Panc1 (cell line): ENCODE measurements at regions not wholly inside any gene's neighbourhood (a gene's known extent, or its start where the extent isn't known, plus 50 kb on each side); places are given as distances from the start of the nearest gene placed in this dataset.

Experiments used
- ATAC-seq: fragments of 200-7000 bp; cut with Tn5 transposase; 2 replicates; pipeline ENCODE4 v1.9.1; 2020; ENCODE audit warnings: mild to moderate bottlenecking, moderate library complexity
- BruUV-seq: library from RNA; stranded (reverse); fragments of 400-500 nt; replicated peaks from 2 replicates; lab custom pipeline; 2021; lab: Mats Ljungman, UMichigan
- CTCF ChIA-PET: fragments of 300-600 bp; sonication (Branson Sonifier 250); formaldehyde crosslinking; loops from one replicate; lab custom pipeline; 2022; ENCODE audit warnings: antibody characterized with exemption; lab: Charles Lee
- POLR2A ChIA-PET: fragments of 300-600 bp; sonication (Branson Sonifier 250); formaldehyde crosslinking; loops from one replicate; lab custom pipeline; 2022; ENCODE audit warnings: antibody characterized with exemption; lab: Charles Lee
- DNase-seq: peaks from one replicate; pipeline ENCODE4 v3.0.0-alpha.2; 2010; ENCODE audit warnings: low read depth, low spot score
- H3K27ac ChIP-seq: 2 replicates; pipeline ENCODE4 v1.5.1; 2011; ENCODE audit warnings: mild to moderate bottlenecking, low read length, inconsistent platforms
- H3K27me3 ChIP-seq: fragments of 200-500 bp; sonication (Bioruptor generic); 2 replicates; pipeline ENCODE4 v1.6.0; 2014; ENCODE audit warnings: low read length, inconsistent platforms; ENCODE audit not compliant: control insufficient read depth, insufficient read depth
- H3K36me3 ChIP-seq: fragments of 200-500 bp; sonication (Bioruptor generic); 2 replicates; pipeline ENCODE4 v1.5.1; 2014; ENCODE audit warnings: inconsistent platforms, mild to moderate bottlenecking, low read length, moderate library complexity; ENCODE audit not compliant: control insufficient read depth, insufficient read depth
- H3K4me1 ChIP-seq: 2 replicates; pipeline ENCODE4 v1.5.1; 2011; ENCODE audit warnings: inconsistent platforms, mild to moderate bottlenecking, low read length, moderate library complexity; ENCODE audit not compliant: control insufficient read depth, insufficient read depth
- H3K4me3 ChIP-seq, 2 experiments: 2 replicates each; pipeline ENCODE4 v1.5.1; 2011 to 2012; ENCODE audit warnings: low read depth in 2 of 2, low read length in 2 of 2, mild to moderate bottlenecking in 2 of 2, inconsistent platforms in 1 of 2, moderate library complexity in 1 of 2
- H3K9me3 ChIP-seq: fragments of 200-500 bp; sonication (Bioruptor generic); 2 replicates; pipeline ENCODE4 v1.5.1; 2014; ENCODE audit warnings: low read depth, mild to moderate bottlenecking, inconsistent platforms, low read length, moderate library complexity; ENCODE audit not compliant: control insufficient read depth, insufficient read depth
- CTCF ChIP-seq: fragments of 450-650 bp; IDR thresholded peaks from 2 replicates; pipeline ENCODE4 v1.5.1; 2017; ENCODE audit warnings: mild to moderate bottlenecking
- POLR2AphosphoS5 ChIP-seq: IDR thresholded peaks from 2 replicates; pipeline ENCODE4 v1.6.1; 2012; ENCODE audit warnings: mild to moderate bottlenecking, low read depth, low read length, moderate library complexity
- SIN3A ChIP-seq: IDR thresholded peaks from 2 replicates; pipeline ENCODE4 v1.6.1; 2012; ENCODE audit warnings: low read depth, mild to moderate bottlenecking, low read length, moderate library complexity, borderline replicate concordance; ENCODE audit not compliant: insufficient read depth
- TCF7L2 ChIP-seq: IDR thresholded peaks from 2 replicates; pipeline ENCODE4 v1.6.1; 2011; ENCODE audit warnings: mild to moderate bottlenecking, low read depth, low read length, inconsistent platforms
- in situ Hi-C: cut with HindIII; loops from 2 replicates; pipeline ENCODE4 v1.10.0; 2016; ENCODE audit warnings: low sequenced_read_pairs, low pct_unique_long_range_greater_than_20kb
- intact Hi-C: fragments of 100-400 bp; cut with micrococcal nuclease; formaldehyde crosslinking; loops from one replicate; pipeline ENCODE4 v1.10.0; 2022; ENCODE audit not compliant: unreplicated experiment
- TF ChIP-seq, protein P1 (sequence below), 2 experiments: IDR thresholded peaks; 2 replicates each; pipeline ENCODE4 v1.6.1; 2011 to 2012; ENCODE audit warnings: low read depth in 2 of 2, control low read depth in 1 of 2, low read length in 1 of 2, mild to moderate bottlenecking in 1 of 2, moderate library complexity in 1 of 2; ENCODE audit not compliant: insufficient read depth in 1 of 2

GRCh38 chr3:17910922-17911321 lies 168.5 kb upstream of the TBC1D5 start:
- no TSS peak for BruUV-seq
- DNase-seq (no peak), ATAC-seq (no peak)
- H3K4me3 ChIP-seq, result no peak overlapping the region
- intact Hi-C loops, result no loop called here
- CTCF ChIA-PET, result no interaction called here
- H3K36me3 ChIP-seq, result no peaks in the 10 kb centered on the region
- no peaks in the 10 kb centered on the region for H3K4me1 ChIP-seq
- no peaks in the 10 kb centered on the region for H3K9me3 ChIP-seq
- in situ Hi-C loops, result no loop called here
- no peaks in the 10 kb centered on the region for H3K27me3 ChIP-seq
- POLR2A ChIA-PET, result no interaction called here
- H3K27ac ChIP-seq, result no peak overlapping the region
- TF ChIP-seq SIN3A (no peak), TCF7L2 (no peak), POLR2AphosphoS5 (no peak), CTCF (no peak)
- TF ChIP-seq, protein P1, sequence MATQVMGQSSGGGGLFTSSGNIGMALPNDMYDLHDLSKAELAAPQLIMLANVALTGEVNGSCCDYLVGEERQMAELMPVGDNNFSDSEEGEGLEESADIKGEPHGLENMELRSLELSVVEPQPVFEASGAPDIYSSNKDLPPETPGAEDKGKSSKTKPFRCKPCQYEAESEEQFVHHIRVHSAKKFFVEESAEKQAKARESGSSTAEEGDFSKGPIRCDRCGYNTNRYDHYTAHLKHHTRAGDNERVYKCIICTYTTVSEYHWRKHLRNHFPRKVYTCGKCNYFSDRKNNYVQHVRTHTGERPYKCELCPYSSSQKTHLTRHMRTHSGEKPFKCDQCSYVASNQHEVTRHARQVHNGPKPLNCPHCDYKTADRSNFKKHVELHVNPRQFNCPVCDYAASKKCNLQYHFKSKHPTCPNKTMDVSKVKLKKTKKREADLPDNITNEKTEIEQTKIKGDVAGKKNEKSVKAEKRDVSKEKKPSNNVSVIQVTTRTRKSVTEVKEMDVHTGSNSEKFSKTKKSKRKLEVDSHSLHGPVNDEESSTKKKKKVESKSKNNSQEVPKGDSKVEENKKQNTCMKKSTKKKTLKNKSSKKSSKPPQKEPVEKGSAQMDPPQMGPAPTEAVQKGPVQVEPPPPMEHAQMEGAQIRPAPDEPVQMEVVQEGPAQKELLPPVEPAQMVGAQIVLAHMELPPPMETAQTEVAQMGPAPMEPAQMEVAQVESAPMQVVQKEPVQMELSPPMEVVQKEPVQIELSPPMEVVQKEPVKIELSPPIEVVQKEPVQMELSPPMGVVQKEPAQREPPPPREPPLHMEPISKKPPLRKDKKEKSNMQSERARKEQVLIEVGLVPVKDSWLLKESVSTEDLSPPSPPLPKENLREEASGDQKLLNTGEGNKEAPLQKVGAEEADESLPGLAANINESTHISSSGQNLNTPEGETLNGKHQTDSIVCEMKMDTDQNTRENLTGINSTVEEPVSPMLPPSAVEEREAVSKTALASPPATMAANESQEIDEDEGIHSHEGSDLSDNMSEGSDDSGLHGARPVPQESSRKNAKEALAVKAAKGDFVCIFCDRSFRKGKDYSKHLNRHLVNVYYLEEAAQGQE (IDR thresholded peaks at IDR 0.05; ENCODE audit: insufficient read depth in 1 of 2, low read depth in 2 of 2, low read length in 1 of 2), result no peak

DNA sequence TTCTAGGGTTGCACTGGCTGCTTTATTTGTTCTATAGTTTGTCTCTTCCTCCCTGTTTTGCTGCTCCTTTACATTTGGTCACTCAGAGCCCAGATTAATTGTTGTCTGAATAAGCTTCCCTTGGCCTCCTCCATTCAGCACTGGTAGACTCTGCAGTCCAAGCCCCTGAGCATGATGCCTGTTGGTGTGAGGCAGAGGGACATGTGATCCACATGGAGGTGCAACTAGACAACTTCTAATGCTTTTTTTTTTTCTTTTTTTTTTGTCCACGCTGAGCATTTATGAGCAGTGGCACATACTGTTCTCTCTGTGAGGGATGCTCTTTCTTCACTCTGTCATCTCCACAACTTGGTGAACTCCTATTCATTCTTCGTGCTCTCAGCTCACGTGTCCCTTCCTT lies 167.3 kb upstream of the TBC1D5 start:
- DNase-seq (no peak), ATAC-seq (no peak)
- POLR2A ChIA-PET, result no interaction called here
- Histone ChIP-seq H3K4me1 (no peaks in the 10 kb centered on the region), H3K27ac (no peak overlapping the region), H3K27me3 (no peaks in the 10 kb centered on the region), H3K4me3 (no peak overlapping the region), H3K9me3 (no peaks in the 10 kb centered on the region), H3K36me3 (no peaks in the 10 kb centered on the region)
- CTCF ChIA-PET, result no interaction called here
- TF ChIP-seq POLR2AphosphoS5, result no peak
- no peak for TF ChIP-seq TCF7L2
- no peak for TF ChIP-seq CTCF
- no peak for TF ChIP-seq SIN3A
- TF ChIP-seq, protein P1 (IDR thresholded peaks at IDR 0.05; ENCODE audit: insufficient read depth in 1 of 2, low read depth in 2 of 2, low read length in 1 of 2), result no peak
- in situ Hi-C loops, result no loop called here
- intact Hi-C loops, result no loop called here
- no TSS peak for BruUV-seq
